ENCODE measurements at regions not wholly inside any gene's neighbourhood (a gene's known extent, or its start where the extent isn't known, plus 50 kb on each side); places are given as distances from the start of the nearest gene placed in this dataset.

- no peaks in the 10 kb centered on the region for H3F3A ChIP-seq (ENCODE audit: control insufficient read depth, insufficient read depth)
- no peak overlapping the region for H3K27ac ChIP-seq (ENCODE audit: low read depth, low read length)
- no peaks in the 10 kb centered on the region for H3K27me3 ChIP-seq (ENCODE audit: control insufficient read depth, low read length)
- no peaks in the 10 kb centered on the region for H3K36me3 ChIP-seq (ENCODE audit: control insufficient read depth, low read length)
- H3K4me2 ChIP-seq (ENCODE audit: low read length): no peak overlapping the region
- H3K79me2 ChIP-seq (ENCODE audit: control insufficient read depth, low read length): no peaks in the 10 kb centered on the region
- H3K9me2 ChIP-seq (replicated peaks; ENCODE audit: control insufficient read depth, low read length): no peaks in the 10 kb centered on the region
- H3K4me3 ChIP-seq (ENCODE audit: low read length): no peak overlapping the region
- no peaks in the 10 kb centered on the region for H4K20me1 ChIP-seq (ENCODE audit: control insufficient read depth, insufficient read depth, low read depth, low read length)
- TF ChIP-seq EZH2phosphoT487 (IDR thresholded peaks at IDR 0.05; ENCODE audit: borderline replicate concordance, low read length): no peak
- no peak for TF ChIP-seq CTCF (IDR thresholded peaks at IDR 0.05; ENCODE audit: low read depth, low read length, poor library complexity, severe bottlenecking)
- peaks cover 20% of the 10 kb centered on the region for H3K4me1 ChIP-seq (ENCODE audit: control insufficient read depth, low read length)
- H3K9me3 ChIP-seq (ENCODE audit: control insufficient read depth, insufficient read depth, low read length): no peaks in the 10 kb centered on the region
Observed at GRCh38 chr2:234305846-234306245, 191.0 kb downstream of the ARL4C start.

- H3K9me3 ChIP-seq (ENCODE audit: control insufficient read depth, insufficient read depth, low read length): no peaks in the 10 kb centered on the region
- H3K4me3 ChIP-seq (ENCODE audit: low read length): no peak overlapping the region
- H3K36me3 ChIP-seq (ENCODE audit: control insufficient read depth, low read length): no peaks in the 10 kb centered on the region
- peaks cover 20% of the 10 kb centered on the region for H3K4me1 ChIP-seq (ENCODE audit: control insufficient read depth, low read length)
- TF ChIP-seq CTCF (IDR thresholded peaks at IDR 0.05; ENCODE audit: low read depth, low read length, poor library complexity, severe bottlenecking): no peak
- TF ChIP-seq EZH2phosphoT487 (IDR thresholded peaks at IDR 0.05; ENCODE audit: borderline replicate concordance, low read length): no peak
- H3K79me2 ChIP-seq (ENCODE audit: control insufficient read depth, low read length): no peaks in the 10 kb centered on the region
- no peaks in the 10 kb centered on the region for H4K20me1 ChIP-seq (ENCODE audit: control insufficient read depth, insufficient read depth, low read depth, low read length)
- no peaks in the 10 kb centered on the region for H3K27me3 ChIP-seq (ENCODE audit: control insufficient read depth, low read length)
- no peak overlapping the region for H3K27ac ChIP-seq (ENCODE audit: low read depth, low read length)
- H3F3A ChIP-seq (ENCODE audit: control insufficient read depth, insufficient read depth): no peaks in the 10 kb centered on the region
- no peaks in the 10 kb centered on the region for H3K9me2 ChIP-seq (replicated peaks; ENCODE audit: control insufficient read depth, low read length)
- no peak overlapping the region for H3K4me2 ChIP-seq (ENCODE audit: low read length)
Observed at GRCh38 chr2:234304950-234305349, 191.9 kb downstream of the ARL4C start.

GRCh38 chr2:234302664-234302991, 194.3 kb downstream of the ARL4C start:
- no peaks in the 10 kb centered on the region for H3K36me3 ChIP-seq (ENCODE audit: control insufficient read depth, low read length)
- H3K9me2 ChIP-seq (replicated peaks; ENCODE audit: control insufficient read depth, low read length): no peaks in the 10 kb centered on the region
- H3K9me3 ChIP-seq (ENCODE audit: control insufficient read depth, insufficient read depth, low read length): no peaks in the 10 kb centered on the region
- TF ChIP-seq CTCF (IDR thresholded peaks at IDR 0.05; ENCODE audit: low read depth, low read length, poor library complexity, severe bottlenecking) (no peak), EZH2phosphoT487 (IDR thresholded peaks at IDR 0.05; ENCODE audit: borderline replicate concordance, low read length) (no peak)
- no peak overlapping the region for H3K4me3 ChIP-seq (ENCODE audit: low read length)
- H3K27ac ChIP-seq (ENCODE audit: low read depth, low read length): no peak overlapping the region
- no peaks in the 10 kb centered on the region for H3F3A ChIP-seq (ENCODE audit: control insufficient read depth, insufficient read depth)
- H3K4me1 ChIP-seq (ENCODE audit: control insufficient read depth, low read length): 0 out of 2 replicates have a peak, but pooled peaks cover 3% of the 10 kb centered on the region
- H3K4me2 ChIP-seq (ENCODE audit: low read length): no peak overlapping the region
- no peaks in the 10 kb centered on the region for H4K20me1 ChIP-seq (ENCODE audit: control insufficient read depth, insufficient read depth, low read depth, low read length)
- H3K79me2 ChIP-seq (ENCODE audit: control insufficient read depth, low read length): no peaks in the 10 kb centered on the region
- no peaks in the 10 kb centered on the region for H3K27me3 ChIP-seq (ENCODE audit: control insufficient read depth, low read length)
